ENCODE measurements at regions not wholly inside any gene's neighbourhood (a gene's known extent, or its start where the extent isn't known, plus 50 kb on each side); places are given as distances from the start of the nearest gene placed in this dataset.

DNA sequence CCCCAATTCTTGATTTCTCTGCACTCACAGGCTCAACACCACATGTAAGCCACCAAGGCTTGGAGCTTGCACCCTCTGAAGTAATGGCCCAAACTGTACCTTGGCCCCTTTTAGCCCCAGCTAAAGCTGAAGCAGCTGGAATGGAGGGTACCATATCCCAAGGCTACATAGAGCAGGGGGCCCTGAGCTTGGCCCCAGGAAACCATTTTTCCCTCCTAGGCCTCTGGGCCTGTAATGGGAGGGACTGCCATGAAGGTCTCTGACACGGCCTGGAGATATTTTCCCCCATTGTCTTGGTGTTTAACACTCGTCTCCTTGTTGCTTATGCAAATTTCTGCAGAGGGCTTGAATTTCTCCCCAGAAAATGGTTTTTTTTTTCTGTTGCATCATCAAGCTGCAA, 69.7 kb downstream of the SKA1 start:
- no peak for DNase-seq

DNA sequence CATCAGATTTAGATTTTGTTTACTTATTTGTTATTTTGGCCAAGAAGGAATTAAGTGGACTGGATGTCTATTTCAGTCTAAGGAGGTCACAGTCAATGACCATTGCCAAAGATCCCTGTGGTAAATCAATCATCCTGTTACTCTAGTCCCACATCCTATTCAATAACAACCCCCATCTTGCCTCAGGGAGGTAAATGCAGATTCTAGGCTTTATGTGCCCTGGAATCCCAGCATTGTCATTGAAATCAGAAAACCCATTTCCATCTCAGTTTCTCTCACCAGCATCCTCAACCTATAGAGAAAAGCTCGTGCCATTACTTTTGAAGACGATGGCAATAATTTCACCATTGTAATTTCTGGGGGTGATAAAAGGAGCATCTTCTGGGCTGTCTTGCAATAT, 71.8 kb downstream of the SKA1 start:
- DNase-seq = no peak

DNA sequence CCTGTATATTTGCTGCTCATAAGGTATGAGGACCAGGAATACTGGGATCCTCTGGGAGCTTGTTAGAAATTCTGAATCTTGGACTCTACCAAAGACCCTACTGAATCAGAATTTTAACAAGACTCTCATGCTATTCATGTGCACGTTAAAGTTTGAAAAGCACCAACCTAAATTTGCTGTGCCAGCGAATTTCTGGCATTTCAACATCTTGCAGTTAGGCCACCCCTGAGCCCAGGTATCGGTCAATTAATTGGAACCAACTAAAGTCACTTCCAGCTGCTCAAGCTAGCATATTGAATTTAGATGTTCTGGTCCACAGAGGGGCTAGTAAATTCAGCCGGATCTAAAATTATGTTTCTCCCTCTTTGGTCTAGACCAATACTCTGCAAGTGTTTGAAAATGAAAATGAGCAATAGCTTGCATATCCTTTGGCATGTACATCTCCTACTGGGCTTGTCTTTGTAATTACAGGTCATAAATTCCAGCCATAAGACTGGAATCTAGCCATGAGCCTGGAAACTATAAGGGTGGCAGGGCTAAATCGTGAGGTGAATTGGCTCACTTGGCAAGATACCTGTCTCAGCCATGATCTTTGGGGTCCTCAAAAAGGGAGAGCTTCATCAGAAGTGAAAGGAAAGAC, 72.4 kb downstream of the SKA1 start:
- no peak for DNase-seq

DNA sequence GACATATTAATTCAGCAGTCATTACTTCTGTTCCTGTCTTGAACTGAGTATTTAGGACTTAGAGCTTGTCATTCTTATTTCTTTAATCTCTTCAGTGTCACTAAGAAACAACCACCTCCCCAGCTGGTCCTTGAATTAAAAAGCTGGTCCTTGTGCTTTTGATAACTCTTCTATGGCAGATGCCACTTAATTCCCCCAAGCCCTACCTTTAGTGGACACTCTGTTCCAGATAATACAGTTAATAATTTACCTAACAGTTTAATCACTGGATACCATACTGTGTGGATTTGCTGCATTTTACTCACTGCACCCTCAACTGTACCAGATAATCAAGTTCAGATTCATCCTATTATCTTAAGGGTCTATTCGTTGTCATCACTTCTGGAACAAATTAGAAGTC, 73.1 kb downstream of the SKA1 start:
- DNase-seq = no peak

DNA sequence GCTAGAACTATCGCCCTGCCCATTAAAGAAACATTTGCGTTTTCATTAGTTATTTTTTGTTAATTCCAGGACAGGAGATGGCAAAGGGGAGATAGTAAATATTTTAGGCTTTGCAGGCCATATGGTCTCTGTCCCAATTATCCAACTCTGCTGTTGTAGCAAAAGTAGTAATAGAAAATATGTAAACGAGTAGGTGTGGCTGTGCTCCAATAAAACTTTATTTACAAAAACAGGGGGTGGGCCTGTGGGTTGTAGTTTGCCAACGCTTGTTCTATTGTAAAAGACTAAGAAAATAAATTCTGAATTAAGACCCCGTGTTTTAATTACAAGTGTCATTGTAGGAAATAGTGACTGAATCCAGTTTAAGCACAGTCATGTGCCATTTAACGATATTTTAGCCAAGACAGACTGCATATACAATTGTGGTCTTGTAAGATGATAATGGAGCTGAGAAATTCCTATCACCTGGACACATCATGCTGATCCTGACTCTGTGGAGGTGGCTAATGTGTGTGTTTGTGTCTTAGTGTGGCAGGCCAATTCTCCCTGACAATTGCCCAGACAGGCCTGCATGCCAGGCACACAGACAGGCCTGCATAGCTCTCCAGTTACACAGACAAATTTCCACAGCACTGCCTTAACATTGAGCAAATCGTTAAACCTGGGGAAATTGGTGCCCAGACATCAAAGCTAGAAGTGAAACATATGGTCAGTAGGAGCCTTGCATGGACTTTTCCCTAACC, 76.4 kb downstream of the SKA1 start:
- no peak for DNase-seq

DNA sequence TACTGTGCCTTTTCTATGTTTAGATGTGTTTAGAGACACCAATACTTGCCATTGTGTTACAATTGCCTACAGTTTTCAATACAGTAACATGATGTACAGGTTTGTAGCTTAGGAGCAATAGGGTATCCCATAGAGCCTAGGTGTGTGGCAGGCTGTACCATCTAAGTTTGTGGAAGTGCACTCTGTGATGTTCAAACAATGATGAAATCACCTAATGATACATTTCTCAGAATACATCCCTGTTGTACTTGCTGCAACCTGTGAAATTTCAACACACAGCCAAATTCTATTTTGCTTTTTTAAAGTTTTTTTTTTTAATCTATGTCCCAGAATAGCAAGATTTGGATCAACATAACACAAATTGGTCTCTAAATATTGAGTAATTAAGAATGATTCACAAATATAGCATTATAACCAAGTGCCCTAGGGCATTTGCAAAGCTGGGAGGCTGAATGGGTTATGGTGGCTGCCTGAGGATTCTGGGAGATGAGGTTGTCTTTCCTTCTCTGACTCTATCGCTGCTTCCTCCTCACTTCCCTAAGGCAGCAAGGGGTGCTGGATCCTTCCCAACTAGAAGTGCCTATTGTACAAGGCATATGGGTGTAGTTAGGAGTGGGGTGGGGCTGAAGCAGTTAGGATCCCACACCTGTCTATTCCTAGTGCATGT, 78.3 kb downstream of the SKA1 start:
- DNase-seq = no peak

DNA sequence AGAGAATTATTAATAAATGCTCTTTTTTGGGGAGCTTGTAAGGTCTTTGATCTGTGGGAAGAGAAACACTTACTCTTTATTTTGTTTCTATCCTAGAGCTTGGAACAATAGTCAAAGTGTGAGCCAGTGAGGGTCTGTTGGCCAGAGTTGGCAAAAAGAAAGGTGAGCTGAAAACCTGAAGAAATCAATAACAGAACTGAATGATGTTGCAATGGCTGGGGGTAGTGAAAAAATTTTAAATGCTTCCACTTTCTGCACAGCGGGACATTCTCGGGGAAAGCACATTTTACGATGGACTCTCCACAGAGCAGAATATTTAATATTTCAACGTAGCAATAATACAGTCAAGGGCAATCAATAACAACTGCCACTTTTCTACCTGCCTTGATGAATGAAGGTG, 78.9 kb downstream of the SKA1 start:
- DNase-seq = no peak

DNA sequence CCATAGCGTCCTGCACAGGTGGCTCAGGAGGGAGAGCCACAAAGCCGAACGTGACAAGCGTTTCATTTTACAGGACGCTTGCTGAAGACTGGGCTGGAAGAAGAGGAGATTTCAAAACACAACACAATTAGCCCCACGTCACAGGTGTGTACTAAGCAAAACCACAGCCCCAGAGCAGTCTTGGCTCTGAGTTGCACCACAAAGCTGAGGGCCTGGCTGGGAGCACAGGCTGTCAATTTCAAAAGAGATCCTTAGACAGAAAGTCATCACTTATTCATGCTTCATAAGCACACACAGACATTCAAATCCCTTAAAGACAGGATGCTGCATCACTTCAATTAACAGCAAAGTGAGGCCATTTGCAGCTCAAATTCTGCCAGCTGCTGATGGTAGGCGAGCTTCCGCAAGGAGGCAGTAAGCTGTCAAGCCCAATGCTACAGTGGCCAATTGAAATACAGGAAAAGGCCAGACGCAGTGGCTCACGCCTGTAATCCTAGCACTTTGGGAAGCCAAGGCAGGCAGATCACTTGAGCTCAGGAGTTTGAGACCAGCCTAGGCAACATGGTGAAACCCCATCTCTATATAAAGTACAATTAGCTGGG, 79.6 kb downstream of the SKA1 start:
- DNase-seq = no peak

DNA sequence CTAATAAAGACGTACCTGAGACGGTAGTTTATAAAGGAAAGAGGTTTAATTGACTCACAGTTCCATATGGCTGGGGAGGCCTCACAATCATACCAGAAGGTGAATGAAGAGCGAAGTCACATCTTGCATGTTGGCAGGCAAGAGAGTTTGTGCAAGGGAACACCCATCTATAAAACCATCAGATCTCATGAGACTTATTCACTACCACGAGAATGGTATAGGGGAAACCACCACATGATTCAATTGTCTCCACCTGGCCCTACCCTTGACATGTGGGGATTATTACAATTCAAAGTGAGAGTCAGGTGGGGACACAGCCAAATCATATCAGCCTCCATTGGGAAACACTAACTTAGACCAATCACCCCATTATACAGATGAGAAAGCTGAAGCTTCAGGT, 81.4 kb downstream of the SKA1 start:
- no peak for DNase-seq

DNA sequence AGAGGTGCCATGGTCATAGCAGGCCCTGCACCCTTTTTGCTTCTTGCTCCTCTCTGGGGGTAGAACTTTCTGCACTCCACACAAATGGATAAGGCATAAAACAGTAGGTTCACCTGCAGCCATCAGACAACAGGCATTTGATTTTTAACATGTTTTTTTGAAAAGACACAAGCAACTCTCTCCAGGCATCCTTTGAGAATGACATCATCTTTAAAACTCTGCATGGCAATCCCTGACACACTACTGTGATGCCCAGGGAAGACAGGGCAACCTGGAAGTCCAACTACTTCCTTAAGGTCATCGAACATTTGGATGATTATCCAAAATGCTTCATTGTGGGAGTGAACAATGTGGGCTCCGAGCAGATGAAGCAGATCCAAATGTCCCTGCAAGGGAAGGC, 82.8 kb downstream of the SKA1 start:
- DNase-seq = no peak

DNA sequence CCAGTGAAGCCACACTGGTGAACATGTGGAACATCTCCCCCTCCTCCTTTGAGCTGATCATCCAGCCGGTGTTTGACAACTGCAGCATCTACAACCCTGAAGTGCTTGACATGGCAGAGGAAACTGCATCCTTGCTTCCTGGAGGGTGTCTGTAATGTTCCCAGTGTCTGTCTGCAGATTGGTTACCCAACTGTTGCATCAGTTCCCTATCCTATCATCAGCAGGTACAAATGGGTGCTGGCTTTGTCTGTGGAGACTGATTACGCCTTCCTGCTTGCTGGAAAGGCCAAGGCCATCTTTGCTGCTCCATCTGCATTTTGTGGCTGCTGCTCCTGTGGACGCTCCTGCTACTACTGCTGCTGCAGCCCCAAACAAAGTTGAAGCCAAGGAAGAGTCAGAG, 83.5 kb downstream of the SKA1 start:
- DNase-seq = no peak

DNA sequence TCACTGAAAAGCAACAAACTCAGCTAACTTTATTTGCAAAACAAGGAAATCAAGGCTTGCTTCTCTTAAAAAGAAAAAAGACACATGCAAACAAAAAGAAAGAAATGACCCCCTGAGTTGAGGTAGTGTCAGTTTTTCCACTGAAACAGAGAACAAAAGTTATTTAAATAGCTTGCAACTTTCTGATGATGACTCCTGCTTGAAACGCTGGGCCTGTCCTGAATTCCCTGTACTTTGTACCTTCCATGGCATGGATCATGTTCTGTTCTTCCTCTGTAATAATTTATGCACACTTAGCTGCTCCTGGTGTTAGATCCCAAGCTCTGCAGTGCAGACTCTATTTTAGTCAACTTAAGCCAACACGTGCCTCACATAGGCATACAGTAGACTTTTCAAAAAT, 84.0 kb downstream of the SKA1 start:
- DNase-seq = no peak

DNA sequence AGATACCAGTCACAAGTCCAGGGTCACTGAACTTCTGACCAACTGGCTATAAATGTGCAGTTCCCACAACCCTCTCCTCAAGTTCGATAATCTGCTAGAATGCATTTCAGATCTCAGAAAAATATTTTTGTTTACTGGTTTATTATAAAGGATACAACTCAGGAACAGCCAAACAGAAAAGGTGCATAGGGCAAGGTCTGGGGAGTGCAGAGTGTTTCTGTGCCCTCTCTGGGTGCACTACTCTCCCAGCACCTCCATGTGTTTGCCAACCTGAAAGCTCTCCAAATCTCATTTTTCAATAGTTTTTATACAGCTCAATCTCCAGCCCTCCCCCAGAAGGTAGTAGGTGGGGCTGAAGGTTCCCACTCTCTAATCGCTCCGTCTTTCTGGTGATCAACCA, 85.2 kb downstream of the SKA1 start:
- no peak for DNase-seq

DNA sequence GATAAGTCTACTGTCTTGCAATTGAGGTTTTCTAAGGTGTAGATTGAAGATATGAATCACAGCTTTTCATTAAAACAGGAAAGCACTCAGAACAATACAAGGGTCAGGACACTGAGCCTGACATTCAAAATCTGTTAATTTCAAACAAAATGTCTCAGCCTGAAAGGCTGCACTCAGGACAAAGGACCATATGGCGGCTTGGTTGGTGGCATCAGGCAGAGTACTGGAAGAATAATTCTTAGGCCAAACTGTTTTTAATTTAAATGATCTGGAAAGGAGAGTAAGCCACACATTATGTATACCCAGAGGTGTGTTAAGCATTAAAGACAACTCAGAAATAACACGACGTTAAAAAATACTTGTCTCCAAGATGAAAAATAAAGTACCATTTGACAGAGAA, 85.9 kb downstream of the SKA1 start:
- DNase-seq = no peak

DNA sequence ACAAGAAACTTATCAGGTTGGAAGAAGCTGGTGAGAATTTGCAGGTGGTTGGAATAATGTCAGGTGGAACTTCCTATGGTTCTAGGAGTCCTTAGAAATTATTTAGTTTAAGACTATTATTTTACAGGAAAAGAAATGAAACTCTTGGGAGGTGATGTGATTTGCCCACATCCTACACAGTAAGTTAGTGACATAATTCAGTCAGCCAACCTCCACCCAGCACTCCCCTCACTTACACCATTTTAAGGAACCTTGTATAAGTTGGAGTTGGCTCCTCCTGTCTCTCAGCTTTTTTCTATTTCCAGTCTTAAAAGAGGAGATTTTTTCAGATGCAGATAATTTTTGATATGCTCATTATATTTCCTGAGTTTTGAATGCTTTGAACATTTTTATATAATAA, 86.4 kb downstream of the SKA1 start:
- DNase-seq = no peak

DNA sequence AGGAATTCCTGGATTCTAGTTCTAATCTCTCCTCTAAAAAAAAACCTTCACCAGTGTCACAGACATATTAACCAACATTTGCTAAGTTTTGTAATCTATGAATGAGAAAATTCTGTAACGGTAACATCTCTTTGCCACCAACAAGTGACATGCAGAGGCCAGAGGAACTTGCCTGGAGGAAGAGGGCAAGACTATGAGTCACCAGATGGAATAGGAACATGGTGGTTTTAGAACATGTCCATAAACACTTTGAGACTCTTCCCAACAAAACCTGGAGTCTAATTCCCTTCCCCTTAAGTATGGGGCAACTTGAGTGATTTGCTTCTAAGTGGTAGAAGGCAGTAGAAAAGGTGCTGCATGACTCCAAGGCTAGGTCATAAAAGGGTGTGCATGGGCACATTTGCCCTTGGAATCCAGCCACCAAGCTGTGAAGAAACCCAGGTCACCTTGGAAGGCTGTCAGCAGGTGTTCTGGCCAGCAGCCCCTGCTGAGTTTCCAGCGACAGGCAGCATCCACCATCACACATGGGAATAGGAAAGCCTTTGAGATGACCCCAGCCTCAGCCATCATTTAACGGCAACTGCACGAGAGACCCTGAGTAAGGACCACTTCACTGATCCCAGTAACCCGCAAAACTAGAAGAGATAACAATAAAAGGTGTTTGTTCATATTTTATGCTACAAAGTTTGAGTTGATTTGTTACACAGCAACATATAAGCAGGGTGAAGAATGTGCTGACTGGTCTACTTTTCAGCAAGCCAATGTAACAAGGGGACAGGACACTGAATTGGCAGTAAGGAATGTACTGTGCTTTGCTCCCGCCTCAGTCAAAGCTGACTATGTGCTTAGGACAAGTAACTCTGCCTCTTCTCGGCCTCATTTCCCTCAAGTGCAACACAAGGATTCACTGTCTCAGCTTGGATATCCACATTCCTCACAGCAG, 90.6 kb downstream of the SKA1 start:
- no peak for DNase-seq

DNA sequence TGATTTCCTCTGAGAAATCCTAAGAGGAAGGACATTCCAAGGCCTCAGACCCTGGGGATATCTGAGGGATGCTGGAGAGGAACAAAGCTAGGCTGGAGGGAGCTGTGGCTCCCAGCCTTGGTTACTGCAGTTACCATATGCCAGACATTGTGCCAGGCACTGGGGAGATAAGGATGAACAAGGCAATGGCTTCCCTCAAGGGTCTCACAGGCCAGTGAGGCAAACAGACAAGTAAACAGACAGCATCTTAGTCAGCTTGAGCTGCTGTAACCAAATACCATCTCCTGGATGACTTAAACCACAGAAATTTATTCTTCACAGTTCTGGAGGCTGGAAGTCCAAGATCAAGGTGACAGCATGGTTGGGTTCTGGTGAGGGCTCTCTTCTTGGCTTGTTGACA, 91.8 kb downstream of the SKA1 start:
- no peak for DNase-seq

DNA sequence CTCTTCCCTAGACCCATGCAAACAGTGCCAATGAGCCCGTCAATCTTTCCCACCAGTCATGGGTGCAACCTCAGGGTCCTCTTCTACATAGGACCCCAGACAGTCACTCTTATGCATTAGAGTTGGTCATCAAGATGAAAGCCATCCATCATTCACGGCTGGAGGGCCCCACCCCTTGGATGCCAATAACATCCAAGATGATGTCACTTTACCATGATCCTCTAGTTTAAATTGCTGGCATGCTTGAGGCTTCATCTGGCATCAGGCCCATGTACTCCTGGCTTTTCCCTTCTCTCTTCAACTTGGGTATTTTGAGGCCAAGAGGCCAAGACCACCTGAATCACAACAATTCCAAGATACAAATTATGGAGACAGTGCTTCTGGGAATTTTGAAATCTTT, 91.1 kb upstream of the MAPK4 start:
- no peak for DNase-seq

DNA sequence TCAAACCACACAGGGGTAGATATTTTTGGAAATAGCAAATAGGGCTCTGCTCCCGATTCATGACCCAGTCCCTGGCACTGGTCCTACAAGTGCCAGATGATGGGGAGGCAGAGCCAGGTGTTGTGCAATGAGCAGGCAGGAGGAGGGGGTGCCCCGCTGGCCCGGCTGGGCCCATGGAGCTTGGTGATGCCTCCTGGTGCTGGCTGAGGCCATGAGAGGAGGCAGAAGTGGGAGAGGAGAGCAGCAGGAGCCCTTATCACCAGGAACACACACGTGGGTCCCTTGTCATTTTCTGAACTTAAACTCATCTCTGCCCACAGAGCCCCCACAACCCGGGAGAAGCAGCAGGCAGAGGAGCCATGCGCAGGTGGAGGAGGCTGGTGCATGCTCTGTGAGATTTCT, 90.5 kb upstream of the MAPK4 start:
- DNase-seq = no peak

DNA sequence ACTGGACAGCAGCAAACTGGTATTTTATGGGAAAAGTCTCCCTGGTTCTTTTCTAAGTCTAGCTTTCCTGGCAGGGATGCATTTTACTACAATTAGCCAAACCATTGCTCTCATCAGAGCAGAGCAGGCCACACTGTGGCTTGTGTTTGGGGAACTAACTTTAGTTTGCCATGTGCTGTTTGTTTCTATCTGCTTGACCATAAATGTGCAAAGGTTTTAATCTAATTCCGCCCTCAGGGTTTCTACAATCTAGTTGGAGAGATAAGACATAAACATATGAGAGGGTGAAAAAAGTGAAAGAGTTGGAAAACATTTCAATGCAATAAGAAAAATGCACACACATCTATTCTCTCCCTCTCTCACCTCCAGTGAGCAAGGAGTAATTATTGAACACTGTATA, 86.9 kb upstream of the MAPK4 start:
- DNase-seq = no peak

DNA sequence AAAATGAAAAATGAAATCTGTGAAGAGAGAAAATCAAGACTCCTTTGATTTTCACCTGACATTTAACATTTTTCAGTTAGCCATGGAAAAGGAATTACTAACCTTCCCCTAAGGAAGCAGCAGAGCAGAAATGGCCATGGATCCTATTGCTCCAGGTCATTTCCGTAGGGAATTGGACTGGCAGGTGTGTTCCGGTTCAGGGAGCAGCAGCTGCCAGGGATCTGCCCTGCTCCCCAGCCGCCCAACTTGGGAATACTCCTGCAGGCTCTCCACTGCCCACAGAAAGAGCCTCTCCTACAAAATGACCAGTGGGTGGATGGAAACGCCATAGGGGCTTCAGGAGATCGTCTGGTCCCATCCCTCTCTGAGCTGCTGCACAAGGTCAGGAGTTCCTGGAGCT, 86.0 kb upstream of the MAPK4 start:
- peak in 1 of 2 experiments; percentile 24 for DNase-seq

DNA sequence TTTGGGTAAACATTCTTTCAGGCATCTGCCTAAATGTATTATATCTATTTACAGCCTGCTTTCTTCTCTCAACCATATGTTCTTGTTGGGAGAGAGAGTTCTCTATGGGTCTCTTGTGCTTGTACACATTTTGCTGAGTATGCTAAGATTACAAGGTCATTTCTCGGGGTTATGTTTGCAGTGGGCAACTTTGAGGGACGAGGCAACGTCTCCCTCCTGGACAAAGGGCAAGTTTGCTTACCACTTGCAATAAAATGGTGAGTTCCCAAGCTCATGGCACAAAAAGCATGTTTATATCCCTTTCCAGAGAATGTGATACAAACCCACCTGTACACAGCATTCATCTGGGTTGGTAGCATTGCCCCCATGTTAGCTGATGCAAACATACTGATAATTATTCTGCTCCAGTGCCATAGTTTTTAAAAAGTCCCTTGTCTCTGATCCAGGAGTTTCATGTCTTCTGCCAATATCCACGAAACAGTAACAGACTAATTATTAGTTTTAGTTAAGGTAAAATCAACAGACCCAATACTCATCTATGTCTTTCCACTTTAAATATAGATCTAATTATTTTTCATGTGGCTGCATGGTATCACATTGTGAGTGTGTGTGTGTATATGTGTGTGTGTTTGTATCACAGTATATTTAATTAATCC, 84.2 kb upstream of the MAPK4 start:
- DNase-seq = no peak

Measured in NCI-H1930 (cell line).